HepG2 (cell line): ENCODE measurements at regions not wholly inside any gene's neighbourhood (a gene's known extent, or its start where the extent isn't known, plus 50 kb on each side); places are given as distances from the start of the nearest gene placed in this dataset.

Source experiments
- ATAC-seq: fragments of 200-7000 bp; cut with Tn5 transposase; 3 replicates; pipeline ENCODE4 v1.9.1; 2020; ENCODE audit warnings: mild to moderate bottlenecking, moderate library complexity
- BruUV-seq: library from RNA; stranded (reverse); fragments of 400-500 nt; replicated peaks from 2 replicates; lab custom pipeline; 2021; lab: Mats Ljungman, UMichigan
- CTCF ChIA-PET: fragments of 300-600 bp; formaldehyde crosslinking; extraction: SDS; loops from one replicate; lab custom pipeline; 2021; ENCODE audit warnings: low total read pairs, inconsistent platforms, low intra/inter-chr PET ratio; lab: Yijun Ruan, JAX
- POLR2A ChIA-PET: fragments of 350-600 bp; sonication (Branson Sonifier 250); formaldehyde crosslinking; loops from one replicate; lab custom pipeline; 2020; ENCODE audit warnings: antibody characterized with exemption, inconsistent platforms; lab: Yijun Ruan, JAX
- DNase-seq: peaks from one replicate; pipeline ENCODE4 v3.0.0-alpha.2; 2015; ENCODE audit warnings: low spot score
- FAIRE-seq: peaks from 3 replicates; lab custom pipeline; 2011; peaks lifted over from hg19 to GRCh38; lab: Jason Lieb, UNC
- H2AFZ ChIP-seq: one replicate; pipeline ENCODE4 v1.6.1; 2011; ENCODE audit warnings: low read length, inconsistent platforms
- H3K27ac ChIP-seq: fragments of 300-600 bp; 3 replicates; pipeline ENCODE4 v1.8.0; 2011; ENCODE audit warnings: mixed run types, mild to moderate bottlenecking, mixed read lengths, low read length, inconsistent platforms; ENCODE audit not compliant: insufficient read depth; ENCODE audit errors: extremely low read length
- H3K27me3 ChIP-seq, 2 experiments: fragments of 200-600 bp in 1 of 2; 2 replicates in 1 of 2; 3 replicates in 1 of 2; pipeline versions ENCODE4 v1.6.0 to v1.8.0; 2011; ENCODE audit warnings: low read length in 2 of 2, mild to moderate bottlenecking in 2 of 2, moderate library complexity in 2 of 2, inconsistent platforms in 1 of 2; ENCODE audit not compliant: insufficient read depth in 2 of 2, control insufficient read depth in 1 of 2
- H3K36me3 ChIP-seq, 2 experiments: fragments of 200-600 bp in 1 of 2; replicated peaks in 1 of 2; 2 replicates in 1 of 2; 3 replicates in 1 of 2; pipeline versions ENCODE4 v1.5.1 to v1.8.0; 2011; ENCODE audit warnings: low read length in 2 of 2, inconsistent platforms in 1 of 2; ENCODE audit not compliant: insufficient read depth in 2 of 2, control insufficient read depth in 1 of 2
- H3K4me1 ChIP-seq: 2 replicates; pipeline ENCODE4 v1.5.1; 2012; ENCODE audit warnings: low read length, inconsistent platforms; ENCODE audit not compliant: insufficient read depth
- H3K4me2 ChIP-seq: 2 replicates; pipeline ENCODE4 v1.6.0; 2011; ENCODE audit warnings: low read depth, low read length, inconsistent platforms
- H3K4me3 ChIP-seq, 3 experiments: fragments of 200-600 bp in 1 of 3; sonication (generic), shearing (Covaris generic) in 1 of 3; replicated peaks in 1 of 3; 2 replicates each; pipeline ENCODE4 v1.5.1; 2011 to 2016; ENCODE audit warnings: low read length in 3 of 3, inconsistent platforms in 2 of 3, low read depth in 2 of 3, mild to moderate bottlenecking in 2 of 3, control low read depth in 1 of 3, mixed read lengths in 1 of 3; ENCODE audit not compliant: insufficient read depth in 1 of 3
- H3K79me2 ChIP-seq: one replicate; pipeline ENCODE4 v1.6.1; 2011; ENCODE audit warnings: low read length, inconsistent platforms; ENCODE audit not compliant: insufficient read depth
- H3K9ac ChIP-seq: 2 replicates; pipeline ENCODE4 v1.6.0; 2011; ENCODE audit warnings: mild to moderate bottlenecking, low read depth, low read length, inconsistent platforms; ENCODE audit not compliant: insufficient read depth
- H3K9me3 ChIP-seq: 2 replicates; pipeline ENCODE4 v1.5.1; 2012; ENCODE audit warnings: mild to moderate bottlenecking, low read length
- H4K20me1 ChIP-seq: 2 replicates; pipeline ENCODE4 v1.6.0; 2011; ENCODE audit warnings: inconsistent platforms, mild to moderate bottlenecking, low read length, moderate library complexity; ENCODE audit not compliant: insufficient read depth
- BCL3 ChIP-seq: sonication (generic); formaldehyde crosslinking; IDR thresholded peaks from 2 replicates; pipeline ENCODE4 v1.5.1; 2020; ENCODE audit warnings: mild to moderate bottlenecking, missing genetic modification reagents, moderate library complexity
- HNRNPLL ChIP-seq: fragments of 200-400 bp; formaldehyde crosslinking; IDR thresholded peaks from 2 replicates; pipeline ENCODE4 v1.6.1; 2017; ENCODE audit warnings: mild to moderate bottlenecking, low read depth, low read length; ENCODE audit not compliant: poor library complexity, severe bottlenecking
- KDM2A ChIP-seq: sonication (generic); formaldehyde crosslinking; IDR thresholded peaks from 2 replicates; pipeline ENCODE4 v1.4.0; 2020; ENCODE audit warnings: low read depth, missing genetic modification reagents, borderline replicate concordance
- KLF11 ChIP-seq: IDR thresholded peaks from 2 replicates; pipeline ENCODE4 v1.6.1; 2016; ENCODE audit warnings: missing compliant biosample characterization
- NFE2L2 ChIP-seq: fragments of 150-350 bp; IDR thresholded peaks from 2 replicates; pipeline ENCODE4 v1.6.1; 2014; ENCODE audit warnings: low read length
- ZNF333 ChIP-seq: sonication (generic); formaldehyde crosslinking; IDR thresholded peaks from 2 replicates; pipeline ENCODE4 v1.4.0; 2020; ENCODE audit warnings: mild to moderate bottlenecking, missing genetic modification reagents, borderline replicate concordance
- ZNF530 ChIP-seq: sonication (generic); formaldehyde crosslinking; IDR thresholded peaks from 2 replicates; pipeline ENCODE4 v1.5.0; 2020; ENCODE audit warnings: low read depth, mild to moderate bottlenecking, missing genetic modification reagents
- WGBS: methylation state at CpG from one replicate; pipeline ENCODE4 v1.1.6; 2017; ENCODE audit warnings: low lambda C conversion rate; 5-methylcytosine and 5-hydroxymethylcytosine counted together
- in situ Hi-C: cut with HindIII; loops from 2 replicates; pipeline ENCODE4 v1.10.0; 2017; ENCODE audit warnings: low pct_unique_long_range_greater_than_20kb; ENCODE audit not compliant: extremely low pct_ligation_motif_present
- intact Hi-C: fragments of 100-400 bp; cut with micrococcal nuclease; formaldehyde crosslinking; loops from one replicate; pipeline ENCODE4 v1.10.0; 2022; ENCODE audit not compliant: unreplicated experiment
- TF ChIP-seq, protein P1 (sequence below): sonication (generic); formaldehyde crosslinking; IDR thresholded peaks from 2 replicates; pipeline ENCODE4 v1.8.1; 2023; ENCODE audit warnings: mild to moderate bottlenecking, missing genetic modification reagents, borderline replicate concordance

DNA sequence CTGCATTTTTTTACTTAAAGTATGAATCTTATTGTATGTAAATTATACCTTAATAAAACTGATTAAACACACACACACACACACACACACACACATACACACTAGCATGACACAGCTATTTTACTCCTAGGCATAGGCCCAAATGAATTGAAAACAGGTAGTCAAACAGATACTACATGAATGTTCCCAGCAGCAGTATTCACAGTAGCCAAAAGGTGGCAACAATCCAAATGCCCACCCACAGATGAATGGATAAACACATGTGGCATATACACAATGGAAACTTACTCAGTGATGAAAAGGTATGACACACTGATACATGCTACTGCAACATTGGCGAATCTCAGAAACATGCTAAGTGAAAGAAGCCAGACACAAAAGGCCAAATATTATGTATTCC lies 223.5 kb downstream of the CYB561 start:
- Histone ChIP-seq H3K36me3 (no peaks in the 10 kb centered on the region), H4K20me1 (no peaks in the 10 kb centered on the region), H3K4me3 (no peak overlapping the region), H3K9ac (no peak overlapping the region), H2AFZ (no peak overlapping the region), H3K27ac (no peak overlapping the region), H3K4me1 (no peaks in the 10 kb centered on the region), H3K4me2 (no peak overlapping the region), H3K9me3 (no peaks in the 10 kb centered on the region), H3K27me3 (no peaks in the 10 kb centered on the region), H3K79me2 (no peaks in the 10 kb centered on the region)
- DNase-seq (no peak), ATAC-seq (no peak), FAIRE-seq (no peak)
- ChIA-PET POLR2A (no interaction called here), CTCF (no interaction called here)
- in situ Hi-C loops: no loop called here
- 31% methylated on average over 1 of the region's 1 CpG for WGBS
- no TSS peak for BruUV-seq
- intact Hi-C loops: no loop called here
- peak; percentile 39; the same call in 1 of the 2 replicates for TF ChIP-seq NFE2L2
- no peak for TF ChIP-seq BCL3 (CRISPR knock-in tag)
- TF ChIP-seq, protein P1, sequence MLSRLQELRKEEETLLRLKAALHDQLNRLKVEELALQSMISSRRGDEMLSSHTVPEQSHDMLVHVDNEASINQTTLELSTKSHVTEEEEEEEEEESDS (CRISPR knock-in tag): no peak
- no peak for TF ChIP-seq HNRNPLL
- no peak for TF ChIP-seq ZNF333
- TF ChIP-seq ZNF530: no peak
- TF ChIP-seq KLF11 (CRISPR knock-in tag): no peak
- TF ChIP-seq KDM2A (CRISPR knock-in tag): no peak
